Choroid plexus epithelial cell (primary cell): ENCODE measurements at regions not wholly inside any gene's neighbourhood (a gene's known extent, or its start where the extent isn't known, plus 50 kb on each side); places are given as distances from the start of the nearest gene placed in this dataset.

Experiments used
- DNase-seq: peaks from one replicate; pipeline ENCODE4 v3.0.0-alpha.2; 2010; ENCODE audit warnings: low read depth
- H3K4me3 ChIP-seq: 2 replicates; pipeline ENCODE4 v1.5.1; 2011; ENCODE audit warnings: low read depth, mild to moderate bottlenecking, control low read depth, low read length, moderate library complexity
- TF ChIP-seq, protein P1 (sequence below): conservative IDR thresholded peaks from 2 replicates; pipeline ENCODE4 v1.5.1; 2011; ENCODE audit warnings: low read depth, mild to moderate bottlenecking, control low read depth, inconsistent platforms, low read length, moderate library complexity

DNA sequence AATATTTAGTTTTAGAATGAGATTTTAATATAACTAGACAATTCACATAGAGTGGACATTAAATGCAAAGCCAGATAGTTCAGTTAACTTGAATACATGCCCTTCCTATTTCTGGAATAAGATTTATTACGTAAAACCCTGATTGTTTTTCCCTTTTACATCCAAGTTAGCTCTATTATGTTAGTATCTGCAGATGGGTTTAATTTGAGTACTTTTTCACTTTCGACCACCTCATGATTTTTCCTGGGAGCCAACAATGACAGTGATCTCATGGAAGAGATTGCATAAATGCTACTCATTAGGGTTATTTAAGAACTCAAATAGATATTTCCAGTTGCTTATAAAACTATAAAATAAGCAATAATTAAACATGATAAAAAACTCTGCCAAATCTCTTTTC, 199.4 kb upstream of the PTGFR start:
- DNase-seq = no peak
- TF ChIP-seq, protein P1, sequence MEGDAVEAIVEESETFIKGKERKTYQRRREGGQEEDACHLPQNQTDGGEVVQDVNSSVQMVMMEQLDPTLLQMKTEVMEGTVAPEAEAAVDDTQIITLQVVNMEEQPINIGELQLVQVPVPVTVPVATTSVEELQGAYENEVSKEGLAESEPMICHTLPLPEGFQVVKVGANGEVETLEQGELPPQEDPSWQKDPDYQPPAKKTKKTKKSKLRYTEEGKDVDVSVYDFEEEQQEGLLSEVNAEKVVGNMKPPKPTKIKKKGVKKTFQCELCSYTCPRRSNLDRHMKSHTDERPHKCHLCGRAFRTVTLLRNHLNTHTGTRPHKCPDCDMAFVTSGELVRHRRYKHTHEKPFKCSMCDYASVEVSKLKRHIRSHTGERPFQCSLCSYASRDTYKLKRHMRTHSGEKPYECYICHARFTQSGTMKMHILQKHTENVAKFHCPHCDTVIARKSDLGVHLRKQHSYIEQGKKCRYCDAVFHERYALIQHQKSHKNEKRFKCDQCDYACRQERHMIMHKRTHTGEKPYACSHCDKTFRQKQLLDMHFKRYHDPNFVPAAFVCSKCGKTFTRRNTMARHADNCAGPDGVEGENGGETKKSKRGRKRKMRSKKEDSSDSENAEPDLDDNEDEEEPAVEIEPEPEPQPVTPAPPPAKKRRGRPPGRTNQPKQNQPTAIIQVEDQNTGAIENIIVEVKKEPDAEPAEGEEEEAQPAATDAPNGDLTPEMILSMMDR = no peak
- no peak overlapping the region for H3K4me3 ChIP-seq

DNA sequence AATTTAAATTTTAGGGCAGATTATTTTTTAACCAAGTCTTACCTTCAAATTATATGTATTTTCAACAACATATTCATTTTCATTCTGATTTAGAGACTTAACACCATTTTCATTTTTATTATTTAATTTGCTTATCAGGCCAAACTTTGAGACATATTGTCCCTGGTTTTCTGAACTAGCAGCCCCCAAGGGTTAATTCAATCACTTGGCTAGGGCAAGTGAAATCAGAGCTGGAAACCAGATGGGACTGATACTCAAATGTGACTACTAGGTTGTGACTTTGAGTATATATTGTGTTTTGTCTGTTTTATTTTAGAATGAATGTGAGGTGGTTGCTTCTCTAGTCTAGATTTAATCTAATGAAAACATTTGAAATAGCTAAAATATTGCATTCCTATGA, 198.9 kb upstream of the PTGFR start:
- TF ChIP-seq, protein P1 = no peak
- no peak overlapping the region for H3K4me3 ChIP-seq
- DNase-seq = no peak

DNA sequence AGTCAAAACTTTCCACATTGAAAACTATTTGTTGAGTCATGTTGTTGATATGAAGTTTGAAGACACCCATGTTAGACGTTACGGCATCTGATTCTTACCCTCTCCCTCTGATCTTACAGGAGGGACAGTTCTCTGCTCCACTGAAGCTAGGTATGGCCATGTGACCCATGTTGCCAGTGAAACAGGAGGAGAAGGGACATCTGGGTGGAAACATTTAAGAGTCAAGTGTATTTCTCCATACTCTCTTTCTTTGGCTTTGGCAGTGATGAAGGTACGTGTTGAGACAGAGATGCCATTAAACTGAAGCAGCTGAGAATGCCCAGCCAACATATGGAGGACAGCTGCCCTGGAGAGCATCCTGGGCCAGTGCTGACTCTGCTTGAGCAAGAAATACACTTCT, 198.4 kb upstream of the PTGFR start:
- TF ChIP-seq, protein P1 = no peak
- no peak overlapping the region for H3K4me3 ChIP-seq
- DNase-seq = peak; percentile 58

DNA sequence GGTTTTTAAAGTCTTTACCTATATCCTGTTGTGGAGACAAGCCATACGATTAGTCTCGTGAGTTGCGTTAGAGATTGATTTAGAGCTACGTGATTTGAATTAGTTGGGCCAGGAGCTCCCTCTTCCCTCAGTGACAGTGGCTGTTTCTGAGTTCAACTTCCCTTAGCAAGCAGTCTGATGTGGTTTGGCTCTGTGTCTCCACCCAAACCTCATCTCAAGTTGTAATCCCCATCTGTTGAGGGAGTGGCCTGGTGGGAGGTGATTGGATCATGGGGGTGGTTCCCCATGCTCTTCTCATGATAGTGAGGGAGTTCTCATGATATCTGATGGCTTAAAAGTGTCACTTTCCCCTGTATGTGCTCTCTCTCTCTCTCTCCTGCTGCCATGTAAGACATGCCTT, 192.9 kb upstream of the PTGFR start:
- H3K4me3 ChIP-seq = no peak overlapping the region
- no peak for DNase-seq
- TF ChIP-seq, protein P1 = no peak

DNA sequence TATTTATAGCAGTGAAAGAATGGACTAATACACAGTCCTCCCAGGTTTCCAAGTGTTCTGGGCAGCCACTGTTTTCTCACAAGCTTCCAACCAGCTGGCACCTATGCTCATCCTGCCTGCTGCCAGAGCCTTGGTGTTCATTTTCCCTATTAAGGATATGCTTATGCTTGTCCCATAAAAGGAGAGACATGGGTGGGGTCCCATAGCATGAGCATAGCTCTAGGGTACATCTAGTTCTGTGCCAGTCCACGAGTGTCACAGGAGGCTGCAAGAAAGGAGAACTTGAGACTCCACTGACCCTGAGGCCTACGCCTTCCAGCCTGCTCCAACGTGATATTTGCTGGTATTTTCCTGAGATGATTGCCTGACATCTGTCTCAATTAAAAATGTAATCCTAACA, 192.4 kb upstream of the PTGFR start:
- no peak overlapping the region for H3K4me3 ChIP-seq
- DNase-seq = no peak
- TF ChIP-seq, protein P1 = no peak

DNA sequence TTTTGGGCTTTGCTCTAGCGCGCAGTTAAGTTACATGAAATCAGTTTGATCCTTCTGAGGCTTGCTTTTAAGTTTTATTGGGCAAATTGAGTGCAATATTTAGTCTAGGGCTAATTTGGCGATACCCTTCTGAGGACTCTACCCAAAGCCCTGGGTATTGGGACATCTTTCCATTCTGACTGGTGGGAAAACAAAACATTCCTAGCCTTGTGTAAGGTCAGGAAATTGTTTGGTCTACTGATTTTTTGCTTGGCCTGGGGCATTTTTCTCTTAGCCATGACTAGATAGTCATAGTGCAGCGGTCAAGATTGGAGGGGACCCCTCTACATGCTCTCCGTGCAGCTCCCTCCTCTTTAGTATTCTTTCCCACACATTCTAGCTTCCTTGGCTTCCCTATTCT, 189.6 kb upstream of the PTGFR start:
- DNase-seq = no peak
- TF ChIP-seq, protein P1 = no peak
- H3K4me3 ChIP-seq = no peak overlapping the region

DNA sequence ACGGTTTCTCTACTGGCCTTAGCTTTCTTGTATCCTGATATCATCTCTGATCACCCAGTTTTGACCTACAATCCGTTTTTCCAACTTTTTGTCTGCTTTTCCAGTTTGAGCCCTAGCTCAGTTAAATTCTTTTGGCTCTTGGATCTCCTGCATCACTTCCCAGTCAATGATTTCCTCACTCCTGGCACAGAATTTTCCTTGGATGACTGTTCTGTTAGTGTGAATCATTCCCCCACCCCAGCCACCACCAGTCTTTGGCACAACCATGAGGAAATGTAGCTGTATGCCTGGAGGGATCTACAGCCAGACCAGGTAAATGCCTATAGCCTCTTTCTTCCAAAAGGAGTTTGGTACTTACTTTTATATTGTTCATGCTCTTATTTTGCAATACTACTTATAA, 187.2 kb upstream of the PTGFR start:
- peak; percentile 60 for DNase-seq
- TF ChIP-seq, protein P1 = no peak

More for the DNA sequence above, 187.2 kb upstream of the PTGFR start:
- H3K4me3 ChIP-seq = no peak overlapping the region
